ENCODE measurements at regions not wholly inside any gene's neighbourhood (a gene's known extent, or its start where the extent isn't known, plus 50 kb on each side); places are given as distances from the start of the nearest gene placed in this dataset.

GRCh38 chrX:88024022-88024421, 506.4 kb downstream of the KLHL4 start:
- Histone ChIP-seq H3K4me2 (no peak overlapping the region), H3K4me1 (ENCODE audit: control insufficient read depth in 1 of 2, insufficient read depth in 2 of 2, low read depth in 1 of 2, low read length in 1 of 2) (no peaks in the 10 kb centered on the region), H3K9me2 (no peaks in the 10 kb centered on the region), H4K20me1 (ENCODE audit: insufficient read depth) (no peaks in the 10 kb centered on the region), H3K27me3 (ENCODE audit: insufficient read depth) (no peaks in the 10 kb centered on the region), H3K9me3 (no peaks in the 10 kb centered on the region), H3K36me3 (replicated peaks in 1 of 2; ENCODE audit: control insufficient read depth in 1 of 2, insufficient read depth in 2 of 2, low read length in 1 of 2) (no peaks in the 10 kb centered on the region), H3F3A (replicated peaks; ENCODE audit: insufficient read depth) (no peaks in the 10 kb centered on the region), H3K79me2 (ENCODE audit: insufficient read depth) (no peaks in the 10 kb centered on the region), H3K9ac (no peak overlapping the region), H3K4me3 (ENCODE audit: low read depth in 2 of 2, low read length in 1 of 2) (no peak overlapping the region), H3K27ac (ENCODE audit: low read depth in 2 of 2, low read length in 1 of 2) (no peak overlapping the region), H2AFZ (ENCODE audit: low read depth) (no peak overlapping the region)
- POLR2A ChIA-PET, result no interaction called here
- no peak for DNase-seq
- WGBS (ENCODE audit: low lambda C conversion rate), result 5% methylated on average over 3 of the region's 3 CpGs
- CTCF ChIA-PET, result no interaction called here
- TF ChIP-seq, protein P1, sequence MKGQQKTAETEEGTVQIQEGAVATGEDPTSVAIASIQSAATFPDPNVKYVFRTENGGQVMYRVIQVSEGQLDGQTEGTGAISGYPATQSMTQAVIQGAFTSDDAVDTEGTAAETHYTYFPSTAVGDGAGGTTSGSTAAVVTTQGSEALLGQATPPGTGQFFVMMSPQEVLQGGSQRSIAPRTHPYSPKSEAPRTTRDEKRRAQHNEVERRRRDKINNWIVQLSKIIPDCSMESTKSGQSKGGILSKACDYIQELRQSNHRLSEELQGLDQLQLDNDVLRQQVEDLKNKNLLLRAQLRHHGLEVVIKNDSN (IDR thresholded peaks at IDR 0.05; ENCODE audit: borderline replicate concordance, low read depth), result no peak
- TF ChIP-seq MXI1 (IDR thresholded peaks at IDR 0.05; ENCODE audit: low read depth, low read length) (no peak), YY1 (IDR thresholded peaks at IDR 0.05; ENCODE audit: low read depth) (no peak), FOXM1 (IDR thresholded peaks at IDR 0.05; ENCODE audit: low read depth) (no peak), REST (IDR thresholded peaks at IDR 0.05; ENCODE audit: low read depth, low read length) (no peak), RFX5 (IDR thresholded peaks at IDR 0.05; ENCODE audit: low read length) (no peak), MAX (IDR thresholded peaks at IDR 0.05; ENCODE audit: low read depth) (no peak), GABPA (IDR thresholded peaks at IDR 0.05; ENCODE audit: low read depth) (no peak), FOXJ3 (CRISPR knock-in tag; IDR thresholded peaks at IDR 0.05) (no peak), ELF1 (IDR thresholded peaks at IDR 0.05) (no peak), RXRA (IDR thresholded peaks at IDR 0.05; ENCODE audit: borderline replicate concordance, low read depth) (no peak), JUND (IDR thresholded peaks at IDR 0.05) (no peak), CHD2 (IDR thresholded peaks at IDR 0.05; ENCODE audit: low read length, partially characterized antibody) (no peak), GATA2 (CRISPR knock-in tag; IDR thresholded peaks at IDR 0.05) (no peak), SMC3 (IDR thresholded peaks at IDR 0.05; ENCODE audit: low read depth, low read length) (no peak)
- TF ChIP-seq, protein P2, sequence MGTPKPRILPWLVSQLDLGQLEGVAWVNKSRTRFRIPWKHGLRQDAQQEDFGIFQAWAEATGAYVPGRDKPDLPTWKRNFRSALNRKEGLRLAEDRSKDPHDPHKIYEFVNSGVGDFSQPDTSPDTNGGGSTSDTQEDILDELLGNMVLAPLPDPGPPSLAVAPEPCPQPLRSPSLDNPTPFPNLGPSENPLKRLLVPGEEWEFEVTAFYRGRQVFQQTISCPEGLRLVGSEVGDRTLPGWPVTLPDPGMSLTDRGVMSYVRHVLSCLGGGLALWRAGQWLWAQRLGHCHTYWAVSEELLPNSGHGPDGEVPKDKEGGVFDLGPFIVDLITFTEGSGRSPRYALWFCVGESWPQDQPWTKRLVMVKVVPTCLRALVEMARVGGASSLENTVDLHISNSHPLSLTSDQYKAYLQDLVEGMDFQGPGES (IDR thresholded peaks at IDR 0.05; ENCODE audit: low read depth, low read length), result no peak

All from SK-N-SH (cell line).